ENCODE measurements at regions not wholly inside any gene's neighbourhood (a gene's known extent, or its start where the extent isn't known, plus 50 kb on each side); places are given as distances from the start of the nearest gene placed in this dataset.

DNA sequence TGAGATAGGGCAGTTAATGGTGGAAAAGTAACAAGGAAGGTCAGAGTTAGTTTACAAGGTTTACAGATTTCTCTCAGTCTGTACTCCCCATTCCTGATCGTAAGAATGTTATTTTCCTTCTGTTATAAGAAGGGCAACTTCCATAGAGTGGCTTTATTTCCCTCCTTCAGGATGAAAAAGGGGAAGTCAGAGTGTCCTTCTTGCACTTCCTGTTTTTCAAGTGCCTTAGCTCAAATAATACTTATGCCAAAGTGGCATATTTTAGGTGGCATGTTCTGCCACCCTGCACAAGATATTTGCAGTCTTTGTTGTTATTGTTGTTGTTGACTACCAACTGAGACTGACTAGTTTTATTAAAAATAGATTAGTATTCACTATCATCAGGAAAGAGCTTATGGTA is 730.7 kb upstream of the ADGRL4 start:
- no peak for TF ChIP-seq POLR2A (IDR thresholded peaks at IDR 0.05)
- TF ChIP-seq, protein P1, sequence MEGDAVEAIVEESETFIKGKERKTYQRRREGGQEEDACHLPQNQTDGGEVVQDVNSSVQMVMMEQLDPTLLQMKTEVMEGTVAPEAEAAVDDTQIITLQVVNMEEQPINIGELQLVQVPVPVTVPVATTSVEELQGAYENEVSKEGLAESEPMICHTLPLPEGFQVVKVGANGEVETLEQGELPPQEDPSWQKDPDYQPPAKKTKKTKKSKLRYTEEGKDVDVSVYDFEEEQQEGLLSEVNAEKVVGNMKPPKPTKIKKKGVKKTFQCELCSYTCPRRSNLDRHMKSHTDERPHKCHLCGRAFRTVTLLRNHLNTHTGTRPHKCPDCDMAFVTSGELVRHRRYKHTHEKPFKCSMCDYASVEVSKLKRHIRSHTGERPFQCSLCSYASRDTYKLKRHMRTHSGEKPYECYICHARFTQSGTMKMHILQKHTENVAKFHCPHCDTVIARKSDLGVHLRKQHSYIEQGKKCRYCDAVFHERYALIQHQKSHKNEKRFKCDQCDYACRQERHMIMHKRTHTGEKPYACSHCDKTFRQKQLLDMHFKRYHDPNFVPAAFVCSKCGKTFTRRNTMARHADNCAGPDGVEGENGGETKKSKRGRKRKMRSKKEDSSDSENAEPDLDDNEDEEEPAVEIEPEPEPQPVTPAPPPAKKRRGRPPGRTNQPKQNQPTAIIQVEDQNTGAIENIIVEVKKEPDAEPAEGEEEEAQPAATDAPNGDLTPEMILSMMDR (IDR thresholded peaks at IDR 0.05) = no peak

All from adrenal gland (tissue), 5 donors.